ENCODE measurements at regions not wholly inside any gene's neighbourhood (a gene's known extent, or its start where the extent isn't known, plus 50 kb on each side); places are given as distances from the start of the nearest gene placed in this dataset.

DNA sequence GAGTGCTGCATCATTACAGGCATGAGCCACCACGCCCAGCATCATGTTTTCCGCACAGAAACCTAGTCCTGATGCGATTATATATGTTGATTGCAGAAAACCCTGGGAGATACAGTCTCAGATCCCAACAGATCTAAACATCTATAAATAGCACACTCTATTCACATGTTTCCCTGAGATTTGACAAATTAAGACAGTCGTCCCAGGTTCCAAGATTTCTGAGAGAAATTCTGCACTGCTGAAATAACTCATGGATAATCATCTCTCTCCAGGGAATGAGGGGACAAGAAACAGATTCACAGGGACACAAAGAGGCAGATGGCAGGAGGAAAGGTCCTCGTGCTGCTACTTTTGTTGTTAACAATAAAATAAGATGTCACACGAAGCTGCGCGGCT, 393.1 kb upstream of the CELF2 start:
- DNase-seq, result no peak
- no peak overlapping the region for H3K27ac ChIP-seq
- intact Hi-C loops (cut with micrococcal nuclease; ENCODE audit: unreplicated experiment), result no loop called here
- TF ChIP-seq, protein P1, sequence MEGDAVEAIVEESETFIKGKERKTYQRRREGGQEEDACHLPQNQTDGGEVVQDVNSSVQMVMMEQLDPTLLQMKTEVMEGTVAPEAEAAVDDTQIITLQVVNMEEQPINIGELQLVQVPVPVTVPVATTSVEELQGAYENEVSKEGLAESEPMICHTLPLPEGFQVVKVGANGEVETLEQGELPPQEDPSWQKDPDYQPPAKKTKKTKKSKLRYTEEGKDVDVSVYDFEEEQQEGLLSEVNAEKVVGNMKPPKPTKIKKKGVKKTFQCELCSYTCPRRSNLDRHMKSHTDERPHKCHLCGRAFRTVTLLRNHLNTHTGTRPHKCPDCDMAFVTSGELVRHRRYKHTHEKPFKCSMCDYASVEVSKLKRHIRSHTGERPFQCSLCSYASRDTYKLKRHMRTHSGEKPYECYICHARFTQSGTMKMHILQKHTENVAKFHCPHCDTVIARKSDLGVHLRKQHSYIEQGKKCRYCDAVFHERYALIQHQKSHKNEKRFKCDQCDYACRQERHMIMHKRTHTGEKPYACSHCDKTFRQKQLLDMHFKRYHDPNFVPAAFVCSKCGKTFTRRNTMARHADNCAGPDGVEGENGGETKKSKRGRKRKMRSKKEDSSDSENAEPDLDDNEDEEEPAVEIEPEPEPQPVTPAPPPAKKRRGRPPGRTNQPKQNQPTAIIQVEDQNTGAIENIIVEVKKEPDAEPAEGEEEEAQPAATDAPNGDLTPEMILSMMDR (conservative IDR thresholded peaks at IDR 0.05), result no peak
- TF ChIP-seq EZH2 (IDR thresholded peaks at IDR 0.05; ENCODE audit: low read depth), result no peak
- H3K79me2 ChIP-seq (ENCODE audit: low read depth), result no peaks in the 10 kb centered on the region
- CTCF ChIA-PET, result no interaction called here
- no peak overlapping the region for H3K4me3 ChIP-seq
- H4K20me1 ChIP-seq (ENCODE audit: insufficient read depth), result no peaks in the 10 kb centered on the region
- no peak overlapping the region for H2AFZ ChIP-seq
- peaks cover 44% of the 10 kb centered on the region for H3K27me3 ChIP-seq (ENCODE audit: insufficient read depth, low read depth)
- POLR2A ChIA-PET (ENCODE audit: unreplicated experiment), result no interaction called here
- H3K4me2 ChIP-seq, result no peak overlapping the region
- no peaks in the 10 kb centered on the region for H3K9me2 ChIP-seq (ENCODE audit: insufficient read depth)
- H3K9me3 ChIP-seq (ENCODE audit: insufficient read depth, low read depth), result no peaks in the 10 kb centered on the region
- H3K4me1 ChIP-seq (replicated peaks; ENCODE audit: insufficient read depth), result no peaks in the 10 kb centered on the region
- BruUV-seq (replicated peaks), result no TSS peak
- no peaks in the 10 kb centered on the region for H3K36me3 ChIP-seq (ENCODE audit: low read depth)
- H3F3A ChIP-seq (ENCODE audit: insufficient read depth, low read depth), result no peaks in the 10 kb centered on the region

DNA sequence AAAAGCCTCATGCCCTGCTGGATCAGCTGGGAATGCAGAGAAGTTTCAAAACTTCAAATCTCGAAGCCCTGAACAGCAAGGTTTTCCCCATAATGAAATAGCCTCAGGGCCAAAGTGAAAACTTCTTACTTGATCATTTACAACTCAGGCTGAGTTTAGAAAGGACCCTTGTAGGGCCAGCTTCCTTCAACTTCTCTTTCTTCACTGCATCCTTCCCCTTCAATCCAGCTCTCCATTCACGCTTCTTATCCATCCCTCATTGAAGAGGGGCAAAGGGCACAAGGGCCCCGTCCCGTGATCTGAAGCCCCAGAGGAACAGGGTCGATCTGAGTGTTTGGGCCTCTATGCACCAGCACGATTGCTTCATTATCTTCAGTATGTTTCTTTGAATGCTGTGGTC, 392.2 kb upstream of the CELF2 start:
- Histone ChIP-seq H3K79me2 (ENCODE audit: low read depth) (no peaks in the 10 kb centered on the region), H3K9me3 (ENCODE audit: insufficient read depth, low read depth) (no peaks in the 10 kb centered on the region), H3K9me2 (ENCODE audit: insufficient read depth) (no peaks in the 10 kb centered on the region), H3K27me3 (ENCODE audit: insufficient read depth, low read depth) (peaks cover 43% of the 10 kb centered on the region), H3K36me3 (ENCODE audit: low read depth) (no peaks in the 10 kb centered on the region), H4K20me1 (ENCODE audit: insufficient read depth) (no peaks in the 10 kb centered on the region), H3F3A (ENCODE audit: insufficient read depth, low read depth) (no peaks in the 10 kb centered on the region), H3K4me2 (no peak overlapping the region), H3K27ac (no peak overlapping the region), H3K4me3 (no peak overlapping the region), H3K4me1 (replicated peaks; ENCODE audit: insufficient read depth) (no peaks in the 10 kb centered on the region), H2AFZ (no peak overlapping the region)
- TF ChIP-seq EZH2 (IDR thresholded peaks at IDR 0.05; ENCODE audit: low read depth), result no peak
- TF ChIP-seq, protein P1 (conservative IDR thresholded peaks at IDR 0.05), result no peak
- no peak for DNase-seq
- intact Hi-C loops (cut with micrococcal nuclease; ENCODE audit: unreplicated experiment), result no loop called here
- ChIA-PET CTCF (no interaction called here), POLR2A (ENCODE audit: unreplicated experiment) (no interaction called here)
- no TSS peak for BruUV-seq (replicated peaks)

- H3K79me2 ChIP-seq (ENCODE audit: low read depth), result no peaks in the 10 kb centered on the region
- H3F3A ChIP-seq (ENCODE audit: insufficient read depth, low read depth), result no peaks in the 10 kb centered on the region
- CTCF ChIA-PET, result no interaction called here
- no peaks in the 10 kb centered on the region for H3K4me1 ChIP-seq (replicated peaks; ENCODE audit: insufficient read depth)
- no peaks in the 10 kb centered on the region for H4K20me1 ChIP-seq (ENCODE audit: insufficient read depth)
- no peaks in the 10 kb centered on the region for H3K9me2 ChIP-seq (ENCODE audit: insufficient read depth)
- peaks cover 48% of the 10 kb centered on the region for H3K27me3 ChIP-seq (ENCODE audit: insufficient read depth, low read depth)
- no TSS peak for BruUV-seq (replicated peaks)
- H3K36me3 ChIP-seq (ENCODE audit: low read depth), result no peaks in the 10 kb centered on the region
- POLR2A ChIA-PET (ENCODE audit: unreplicated experiment), result no interaction called here
- no peak overlapping the region for H3K27ac ChIP-seq
- H3K4me2 ChIP-seq, result no peak overlapping the region
- H2AFZ ChIP-seq, result no peak overlapping the region
- H3K4me3 ChIP-seq, result no peak overlapping the region
- no peak for DNase-seq
- intact Hi-C loops (cut with micrococcal nuclease; ENCODE audit: unreplicated experiment), result no loop called here
- TF ChIP-seq, protein P1 (conservative IDR thresholded peaks at IDR 0.05), result no peak
- no peak for TF ChIP-seq EZH2 (IDR thresholded peaks at IDR 0.05; ENCODE audit: low read depth)
- no peaks in the 10 kb centered on the region for H3K9me3 ChIP-seq (ENCODE audit: insufficient read depth, low read depth)
Observed at GRCh38 chr10:10626734-10627133, 390.9 kb upstream of the CELF2 start.
